Kidney (tissue), 13 donors: ENCODE measurements at regions not wholly inside any gene's neighbourhood (a gene's known extent, or its start where the extent isn't known, plus 50 kb on each side); places are given as distances from the start of the nearest gene placed in this dataset.

Source experiments
- DNase-seq, 5 donors: peaks; one replicate each; pipeline ENCODE4 v3.0.0-alpha.2; 2013 to 2020
- FAIRE-seq: peaks from 2 replicates; lab custom pipeline; 2012; peaks lifted over from hg19 to GRCh38; lab: Jason Lieb, UNC
- H3K27ac ChIP-seq, 2 donors: one replicate each; pipeline ENCODE4 v1.7.0; 2013; ENCODE audit warnings: low read depth in 2 of 2, low read length in 2 of 2, inconsistent platforms in 1 of 2
- H3K27me3 ChIP-seq: one replicate; pipeline ENCODE4 v1.7.1; 2013; ENCODE audit warnings: low read length, inconsistent platforms; ENCODE audit not compliant: control insufficient read depth, insufficient read depth
- H3K36me3 ChIP-seq, 3 donors: one replicate each; pipeline versions ENCODE4 v1.7.0 to v1.7.1; 2013; ENCODE audit warnings: low read length in 3 of 3, control low read depth in 1 of 3, inconsistent platforms in 1 of 3; ENCODE audit not compliant: insufficient read depth in 3 of 3, control insufficient read depth in 2 of 3
- H3K4me1 ChIP-seq, 3 donors: one replicate each; pipeline versions ENCODE4 v1.7.0 to v1.7.1; 2013; ENCODE audit warnings: low read length in 3 of 3, inconsistent platforms in 1 of 3, low read depth in 1 of 3; ENCODE audit not compliant: control insufficient read depth in 2 of 3, insufficient read depth in 2 of 3
- H3K4me3 ChIP-seq, 3 donors: one replicate each; pipeline versions ENCODE4 v1.7.0 to v1.8.1; 2013; ENCODE audit warnings: low read length in 3 of 3, control low read depth in 1 of 3, inconsistent platforms in 1 of 3
- H3K9ac ChIP-seq, 3 donors: one replicate each; pipeline versions ENCODE4 v1.7.0 to v1.7.1; 2013; ENCODE audit warnings: low read length in 3 of 3, control low read depth in 1 of 3, inconsistent platforms in 1 of 3
- H3K9me3 ChIP-seq, 3 donors: one replicate each; pipeline versions ENCODE4 v1.7.0 to v1.7.1; 2013; ENCODE audit warnings: low read length in 3 of 3, control low read depth in 1 of 3, inconsistent platforms in 1 of 3; ENCODE audit not compliant: control insufficient read depth in 2 of 3, insufficient read depth in 1 of 3
- intact Hi-C: fragments of 100-400 bp; cut with DNase I; formaldehyde crosslinking; loops from one replicate; pipeline ENCODE4 v1.11.1; 2022
- TF ChIP-seq, protein P1 (sequence below): IDR thresholded peaks from 3 replicates; pipeline ENCODE4 v1.5.1; 2012; ENCODE audit warnings: mild to moderate bottlenecking, moderate library complexity, borderline replicate concordance; ENCODE audit not compliant: insufficient read depth; ENCODE audit errors: extremely low read depth
- donor health status: control.
- donor health status: control.
- donor health status: control.
- donor health status: control.
- donor health status: control.
- donor health status: DM: yes; HTN: yes; CAD: no.
- donor health status: Normal renal cell carcinoma (clear cell type).

DNA sequence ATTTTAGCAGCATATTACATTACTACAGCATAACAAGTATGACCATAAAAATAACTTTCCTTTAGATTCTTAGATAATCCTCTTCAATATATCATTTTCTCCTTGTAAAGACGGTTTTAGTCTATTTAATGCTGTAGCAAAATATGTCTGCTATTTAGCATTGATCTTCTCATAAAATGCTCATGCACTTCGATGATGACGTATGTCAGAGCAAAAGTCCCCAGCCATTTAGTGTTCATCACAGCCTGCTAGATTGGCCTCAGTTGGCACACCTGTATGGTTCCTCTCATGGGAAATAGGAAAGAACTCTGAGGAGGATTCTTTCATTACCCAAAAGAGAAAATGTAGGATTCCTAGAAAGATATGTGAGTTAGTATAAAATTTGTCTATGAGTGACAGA is 232.2 kb downstream of the MAP2K6 start:
- Histone ChIP-seq H3K4me1 (no peaks in the 10 kb centered on the region), H3K9ac (no peak overlapping the region), H3K4me3 (no peak overlapping the region), H3K27ac (no peak overlapping the region), H3K36me3 (no peaks in the 10 kb centered on the region), H3K27me3 (no peaks in the 10 kb centered on the region), H3K9me3 (no peaks in the 10 kb centered on the region)
- intact Hi-C loops, result no loop called here
- no peak for FAIRE-seq
- no peak for DNase-seq
- TF ChIP-seq, protein P1, sequence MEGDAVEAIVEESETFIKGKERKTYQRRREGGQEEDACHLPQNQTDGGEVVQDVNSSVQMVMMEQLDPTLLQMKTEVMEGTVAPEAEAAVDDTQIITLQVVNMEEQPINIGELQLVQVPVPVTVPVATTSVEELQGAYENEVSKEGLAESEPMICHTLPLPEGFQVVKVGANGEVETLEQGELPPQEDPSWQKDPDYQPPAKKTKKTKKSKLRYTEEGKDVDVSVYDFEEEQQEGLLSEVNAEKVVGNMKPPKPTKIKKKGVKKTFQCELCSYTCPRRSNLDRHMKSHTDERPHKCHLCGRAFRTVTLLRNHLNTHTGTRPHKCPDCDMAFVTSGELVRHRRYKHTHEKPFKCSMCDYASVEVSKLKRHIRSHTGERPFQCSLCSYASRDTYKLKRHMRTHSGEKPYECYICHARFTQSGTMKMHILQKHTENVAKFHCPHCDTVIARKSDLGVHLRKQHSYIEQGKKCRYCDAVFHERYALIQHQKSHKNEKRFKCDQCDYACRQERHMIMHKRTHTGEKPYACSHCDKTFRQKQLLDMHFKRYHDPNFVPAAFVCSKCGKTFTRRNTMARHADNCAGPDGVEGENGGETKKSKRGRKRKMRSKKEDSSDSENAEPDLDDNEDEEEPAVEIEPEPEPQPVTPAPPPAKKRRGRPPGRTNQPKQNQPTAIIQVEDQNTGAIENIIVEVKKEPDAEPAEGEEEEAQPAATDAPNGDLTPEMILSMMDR, result no peak

DNA sequence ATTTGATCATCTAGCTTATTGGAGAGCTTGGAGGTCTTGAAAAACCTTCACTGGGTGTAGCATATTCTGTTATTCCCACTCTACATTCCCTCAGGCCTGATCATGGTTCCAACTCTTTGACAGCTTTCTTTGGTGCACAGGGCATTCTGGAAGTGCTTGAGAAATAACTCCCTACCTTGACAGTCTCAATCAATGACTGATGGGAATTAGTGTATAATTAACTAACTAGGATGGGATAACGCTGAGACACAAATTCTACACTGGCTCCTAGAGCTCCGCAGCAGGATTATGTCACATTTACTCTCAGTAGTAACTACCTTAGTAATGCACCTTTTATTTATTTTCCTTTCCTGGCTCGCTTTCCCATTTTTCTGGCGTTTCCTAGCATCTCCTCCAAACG is 236.4 kb downstream of the MAP2K6 start:
- FAIRE-seq (no peak), DNase-seq (peak in 2 of 5 donors; percentile 21 to 43)
- H3K4me3 ChIP-seq, result no peak overlapping the region
- no peaks in the 10 kb centered on the region for H3K36me3 ChIP-seq
- intact Hi-C loops, result no loop called here
- no peaks in the 10 kb centered on the region for H3K4me1 ChIP-seq
- no peak overlapping the region for H3K27ac ChIP-seq
- no peaks in the 10 kb centered on the region for H3K27me3 ChIP-seq
- TF ChIP-seq, protein P1, result no peak
- no peak overlapping the region for H3K9ac ChIP-seq
- H3K9me3 ChIP-seq, result no peaks in the 10 kb centered on the region

DNA sequence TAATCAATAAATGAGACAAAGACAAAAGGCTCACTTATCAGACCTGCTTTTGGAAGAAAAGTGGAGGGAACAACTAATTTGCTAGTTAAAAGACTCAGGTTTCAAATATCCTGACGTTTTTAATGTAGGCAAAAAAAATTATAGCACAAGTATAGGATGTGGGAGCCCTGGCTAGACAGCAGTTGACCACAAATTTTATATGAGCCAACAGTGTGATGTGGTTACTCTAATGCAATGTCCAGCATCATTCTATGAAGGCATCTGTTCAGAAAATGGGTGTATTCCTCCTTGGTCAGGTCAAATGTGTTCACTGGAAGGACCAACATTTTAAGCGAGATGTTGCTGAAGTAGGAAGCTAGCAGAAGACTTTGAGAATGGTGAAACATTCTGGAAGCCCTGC is 237.4 kb downstream of the MAP2K6 start:
- no peaks in the 10 kb centered on the region for H3K36me3 ChIP-seq
- H3K9me3 ChIP-seq, result no peaks in the 10 kb centered on the region
- no peak overlapping the region for H3K9ac ChIP-seq
- H3K27me3 ChIP-seq, result no peaks in the 10 kb centered on the region
- FAIRE-seq (no peak), DNase-seq (no peak)
- TF ChIP-seq, protein P1, result no peak
- intact Hi-C loops, result no loop called here
- no peak overlapping the region for H3K4me3 ChIP-seq
- no peaks in the 10 kb centered on the region for H3K4me1 ChIP-seq
- H3K27ac ChIP-seq, result no peak overlapping the region
